Psoas muscle (tissue), 7 donors: ENCODE measurements at regions not wholly inside any gene's neighbourhood (a gene's known extent, or its start where the extent isn't known, plus 50 kb on each side); places are given as distances from the start of the nearest gene placed in this dataset.
"Not testable (repeated sequence)": the region's sequence is repeated elsewhere in the genome, so short reads cannot be mapped to it uniquely, and the experiment has no call there.

ENCODE experiments used
- ATAC-seq, 4 donors: fragments of 200-7000 bp; cut with Tn5 transposase; one replicate each; pipeline ENCODE4 v1.9.1; 2020; ENCODE audit warnings: moderate library complexity in 3 of 4, mild to moderate bottlenecking in 2 of 4
- DNase-seq, 2 donors: peaks; one replicate each; pipeline ENCODE4 v3.0.0-alpha.2; 2020
- H3K27ac ChIP-seq: fragments of 200-600 bp; one replicate; pipeline ENCODE4 v1.8.0; 2022
- H3K27me3 ChIP-seq, 3 donors: fragments of 200-600 bp in 1 of 3; one replicate each; pipeline versions ENCODE4 v1.6.1 to v1.8.0; 2013 to 2022; ENCODE audit warnings: low read length in 2 of 3, mild to moderate bottlenecking in 2 of 3, moderate library complexity in 1 of 3; ENCODE audit not compliant: insufficient read depth in 3 of 3
- H3K36me3 ChIP-seq, 2 donors: fragments of 200-600 bp in 1 of 2; one replicate each; pipeline versions ENCODE4 v1.6.1 to v1.8.0; 2013 to 2022; ENCODE audit warnings: low read depth in 1 of 2, mild to moderate bottlenecking in 1 of 2, moderate library complexity in 1 of 2; ENCODE audit not compliant: insufficient read depth in 1 of 2
- H3K4me1 ChIP-seq: fragments of 200-600 bp; one replicate; pipeline ENCODE4 v1.8.0; 2022
- H3K4me3 ChIP-seq: fragments of 200-600 bp; one replicate; pipeline ENCODE4 v1.8.0; 2022; ENCODE audit warnings: mild to moderate bottlenecking
- H3K9me3 ChIP-seq: fragments of 200-600 bp; one replicate; pipeline ENCODE4 v1.8.0; 2022
- WGBS, 3 donors: extraction: QIAGEN DNeasy Blood & Tissue Kit; methylation state at CpG; one replicate each; pipeline versions ENCODE4 v1.1.6 to v1.1.7; 2013; 5-methylcytosine and 5-hydroxymethylcytosine counted together
- intact Hi-C, 2 donors: fragments of 100-400 bp; cut with DNase I; formaldehyde crosslinking; loops; one replicate each; pipeline versions ENCODE4 v1.11.0 to v1.14.2; 2022
- donor health status: healthy with polysubstance abuse.
- donor health status: DM: no; HTN: no; CAD: no; lungs with moderate emphysema.
- donor health status: Bipolar disorder and iron deficiency.
- donor health status: healthy.
- donor health status: DM: yes; HTN: yes; CAD: no.
- donor health status: DM: no; HTN: no; CAD: no.
- donor health status: DM: yes; HTN: yes; CAD: no.

GRCh38 chr7:65549589-65550443 lies 176.2 kb downstream of the ZNF92 start:
- H3K4me3 ChIP-seq, H3K27ac ChIP-seq, H3K4me1 ChIP-seq, ATAC-seq, DNase-seq, H3K36me3 ChIP-seq, intact Hi-C loops, H3K9me3 ChIP-seq, H3K27me3 ChIP-seq: not testable (repeated sequence)
- no CpG with 5 or more reads among the region's 2 CpGs for WGBS, 3 donors

- intact Hi-C loops, DNase-seq, H3K4me1 ChIP-seq, H3K4me3 ChIP-seq, H3K36me3 ChIP-seq, ATAC-seq, H3K9me3 ChIP-seq, H3K27me3 ChIP-seq, H3K27ac ChIP-seq: not testable (repeated sequence)
Observed at GRCh38 chr7:65550444-65550809, 176.8 kb downstream of the ZNF92 start.

- H3K36me3 ChIP-seq, ATAC-seq, H3K4me3 ChIP-seq, H3K27ac ChIP-seq, H3K9me3 ChIP-seq, H3K4me1 ChIP-seq, H3K27me3 ChIP-seq, DNase-seq, intact Hi-C loops: not testable (repeated sequence)
- 85 to 93% (median 88%) methylated on average over 1 of the region's 1 CpG for WGBS, 3 donors
Observed at GRCh38 chr7:65551042-65551441, 177.4 kb downstream of the ZNF92 start.

GRCh38 chr7:65554553-65555476 lies 181.2 kb downstream of the ZNF92 start:
- DNase-seq, intact Hi-C loops, H3K27me3 ChIP-seq, H3K4me3 ChIP-seq, H3K4me1 ChIP-seq, H3K27ac ChIP-seq, ATAC-seq, H3K9me3 ChIP-seq, H3K36me3 ChIP-seq: not testable (repeated sequence)
- 1% methylated on average over 21 of the region's 85 CpGs; no CpG with 5 or more reads in 2 of the 3 donors for WGBS, 3 donors

- ATAC-seq, H3K27me3 ChIP-seq, H3K9me3 ChIP-seq, H3K27ac ChIP-seq, intact Hi-C loops, H3K4me3 ChIP-seq, H3K4me1 ChIP-seq, H3K36me3 ChIP-seq: not testable (repeated sequence)
- DNase-seq = peak; percentile 3 to 4
- 66 to 71% (median 70%) methylated on average over 2 to 3 of the region's 4 CpGs for WGBS, 3 donors
Observed at GRCh38 chr7:65558584-65558983, 184.9 kb downstream of the ZNF92 start.

GRCh38 chr7:65561786-65562372 lies 188.2 kb downstream of the ZNF92 start:
- H3K36me3 ChIP-seq, H3K27me3 ChIP-seq, H3K27ac ChIP-seq, H3K9me3 ChIP-seq, H3K4me3 ChIP-seq, intact Hi-C loops, H3K4me1 ChIP-seq, ATAC-seq: not testable (repeated sequence)
- DNase-seq = peak in 1 of 2 donors; percentile 5
- 87 to 91% (median 87%) methylated on average over 5 of the region's 6 CpGs for WGBS, 3 donors

- H3K27ac ChIP-seq, H3K4me3 ChIP-seq, H3K4me1 ChIP-seq, H3K36me3 ChIP-seq, H3K27me3 ChIP-seq, H3K9me3 ChIP-seq, intact Hi-C loops, ATAC-seq: not testable (repeated sequence)
- WGBS, 3 donors = 25 to 36% (median 31%) methylated on average over 1 of the region's 2 CpGs
- peak in 1 of 2 donors; percentile 0 for DNase-seq
Observed at GRCh38 chr7:65562522-65562921, 188.9 kb downstream of the ZNF92 start.

- H3K4me3 ChIP-seq, H3K4me1 ChIP-seq, intact Hi-C loops, H3K27me3 ChIP-seq, H3K36me3 ChIP-seq, H3K27ac ChIP-seq, ATAC-seq, DNase-seq, H3K9me3 ChIP-seq: not testable (repeated sequence)
- WGBS, 3 donors = no CpG with 5 or more reads among the region's 1 CpG
Observed at GRCh38 chr7:65563333-65563732, 189.7 kb downstream of the ZNF92 start.

GRCh38 chr7:65568226-65568625 lies 194.6 kb downstream of the ZNF92 start:
- whole genome bisulfite sequencing, 3 donors = no CpG with 5 or more reads among the region's 6 CpGs
- H3K27me3 ChIP-seq, intact Hi-C loops, H3K9me3 ChIP-seq, H3K36me3 ChIP-seq, ATAC-seq, H3K4me3 ChIP-seq, H3K27ac ChIP-seq, DNase-seq, H3K4me1 ChIP-seq: not testable (repeated sequence)

GRCh38 chr7:65570990-65571389 lies 197.3 kb downstream of the ZNF92 start:
- H3K27me3 ChIP-seq, H3K4me1 ChIP-seq, DNase-seq, H3K9me3 ChIP-seq, intact Hi-C loops, H3K27ac ChIP-seq, ATAC-seq, H3K36me3 ChIP-seq, H3K4me3 ChIP-seq: not testable (repeated sequence)
- WGBS, 3 donors = no CpG with 5 or more reads among the region's 1 CpG

GRCh38 chr7:65572581-65572980 lies 198.9 kb downstream of the ZNF92 start:
- intact Hi-C loops, H3K4me3 ChIP-seq, H3K27ac ChIP-seq, H3K27me3 ChIP-seq, H3K9me3 ChIP-seq, ATAC-seq, H3K4me1 ChIP-seq, H3K36me3 ChIP-seq, DNase-seq: not testable (repeated sequence)
- WGBS, 3 donors = 3 to 4% (median 4%) methylated on average over 20 to 27 of the region's 35 CpGs
